ENCODE measurements at regions not wholly inside any gene's neighbourhood (a gene's known extent, or its start where the extent isn't known, plus 50 kb on each side); places are given as distances from the start of the nearest gene placed in this dataset.
"Not testable (repeated sequence)": the region's sequence is repeated elsewhere in the genome, so short reads cannot be mapped to it uniquely, and the experiment has no call there.

DNA sequence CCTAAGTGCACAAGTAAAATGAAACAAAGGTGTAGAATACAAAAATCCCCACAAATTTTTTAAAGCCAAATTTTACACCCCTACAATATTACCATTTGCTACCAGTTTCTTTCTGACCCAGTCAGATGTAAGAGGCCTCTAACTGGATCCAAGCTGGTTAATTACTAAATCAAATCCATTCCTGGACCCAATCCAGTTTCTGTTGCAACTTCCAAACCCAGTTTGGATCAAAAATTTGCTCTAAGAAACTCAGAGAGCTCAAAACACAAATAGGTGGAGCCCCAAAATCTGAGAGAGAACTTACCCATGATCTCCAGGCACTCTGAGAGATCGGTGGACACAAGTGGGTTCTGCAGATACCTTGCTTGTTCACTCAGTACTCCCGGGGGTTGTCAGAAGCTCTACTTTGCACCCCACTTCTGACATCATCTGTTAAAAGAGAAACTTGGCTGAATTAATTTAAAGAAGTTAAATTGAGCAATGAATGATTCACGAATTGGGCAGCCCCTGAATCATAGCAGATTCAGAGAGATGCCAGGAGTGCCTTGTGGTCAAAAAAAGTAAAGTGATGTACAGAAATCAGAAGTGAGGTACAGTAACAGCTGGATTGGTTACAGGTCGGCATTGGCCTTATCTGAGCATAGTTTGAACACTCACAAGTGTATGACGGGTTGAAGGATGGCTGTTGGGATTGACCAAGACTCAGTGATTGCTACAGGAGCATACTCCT, 448.0 kb downstream of the KCNT2 start:
- DNase-seq = no peak
- intact Hi-C loops (cut with DNase I) = loop anchor here (10.0 kb wide), 1 partner anchor 145 kb away; no protein-coding TSS in a partner anchor
- ATAC-seq (ENCODE audit: poor library complexity) = no peak

DNA sequence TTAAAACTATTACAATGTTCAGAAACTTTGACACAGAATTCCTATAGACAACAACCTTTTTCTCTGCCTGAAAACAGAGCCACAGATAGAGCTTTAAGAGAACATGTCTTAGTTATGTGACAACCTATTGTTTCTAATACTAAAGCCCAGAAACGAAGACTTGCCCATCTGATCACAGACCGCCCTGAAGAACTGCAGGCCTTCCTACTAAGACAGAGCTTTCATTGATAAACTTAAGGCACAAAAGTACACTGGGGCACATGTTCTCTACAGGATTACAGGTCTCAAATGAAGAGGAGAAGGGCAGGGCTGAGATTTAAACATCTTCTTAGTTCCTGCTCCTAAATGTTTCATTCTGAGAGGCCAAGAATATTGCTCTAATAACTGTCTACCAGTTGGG, 452.7 kb downstream of the KCNT2 start:
- DNase-seq = no peak
- ATAC-seq (ENCODE audit: poor library complexity) = no peak
- intact Hi-C loops (cut with DNase I) = no loop called here

DNA sequence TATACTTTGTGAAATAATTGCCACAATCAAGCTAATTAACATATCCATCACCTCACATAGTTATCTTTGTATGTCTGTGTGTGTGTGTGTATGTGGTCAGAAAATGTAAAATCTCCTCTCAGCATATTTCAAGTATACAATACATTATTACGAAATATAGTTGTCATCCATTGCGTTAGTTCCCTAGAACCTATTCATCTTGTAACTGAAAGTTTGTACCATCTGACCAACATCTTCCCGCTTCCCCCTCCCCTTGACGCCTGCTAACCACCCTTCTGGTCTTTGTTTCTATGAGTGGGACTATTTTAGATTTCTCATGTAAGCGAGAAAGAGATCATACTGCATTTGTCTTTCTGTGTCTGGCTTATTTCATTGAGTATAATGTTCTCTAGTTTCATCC, 455.3 kb downstream of the KCNT2 start:
- ATAC-seq (ENCODE audit: poor library complexity) (no peak), DNase-seq (no peak)
- intact Hi-C loops (cut with DNase I) = no loop called here

DNA sequence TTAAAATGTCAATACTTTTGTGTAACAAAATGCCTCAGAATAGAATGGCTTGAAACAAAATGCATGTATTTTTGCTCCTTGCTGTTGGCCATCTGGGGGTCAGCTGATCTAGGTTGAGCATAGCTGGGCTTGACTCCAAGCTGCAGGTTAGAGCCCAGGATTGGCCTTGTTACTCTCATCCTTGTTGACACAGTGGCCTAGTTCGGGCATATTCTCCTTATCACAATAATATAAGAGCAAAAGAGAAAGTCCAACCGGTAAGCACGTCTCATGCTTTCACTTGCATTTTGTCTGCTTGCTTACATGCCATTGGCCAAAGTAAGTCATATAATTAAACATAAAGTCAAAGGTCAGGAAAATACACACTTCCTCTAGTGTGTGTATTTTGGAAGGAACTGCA, 456.2 kb downstream of the KCNT2 start:
- intact Hi-C loops (cut with DNase I) = no loop called here
- DNase-seq (no peak), ATAC-seq (ENCODE audit: poor library complexity) (no peak)

DNA sequence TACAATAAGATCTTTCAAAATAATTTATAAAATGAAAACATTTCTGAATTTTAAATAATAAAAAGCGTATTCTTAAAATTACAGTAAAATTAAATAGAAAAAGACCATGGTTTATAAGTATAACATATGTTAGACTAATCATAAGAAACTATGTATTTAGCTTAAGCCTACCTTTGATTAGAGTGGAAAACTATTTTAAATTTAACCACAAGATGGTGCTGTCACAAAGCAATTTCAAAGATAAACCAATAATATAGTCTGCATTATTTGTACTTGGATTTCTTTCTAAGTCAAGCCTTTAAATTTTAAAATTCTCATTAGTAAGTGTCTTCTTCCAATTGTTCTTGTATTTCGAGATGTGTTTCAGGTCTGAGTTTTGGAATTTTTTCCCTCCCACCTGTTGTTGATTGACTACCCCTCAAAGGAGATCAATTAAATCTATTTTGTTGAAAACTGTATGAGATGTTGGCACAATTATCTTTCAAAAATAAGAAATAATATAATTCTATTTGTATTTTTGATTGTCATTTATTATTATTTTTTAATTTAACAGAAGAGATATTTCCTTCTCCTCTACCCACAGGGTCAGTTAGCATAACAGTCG, 459.8 kb downstream of the KCNT2 start:
- DNase-seq (no peak), ATAC-seq (ENCODE audit: poor library complexity) (no peak)
- intact Hi-C loops (cut with DNase I) = no loop called here

DNA sequence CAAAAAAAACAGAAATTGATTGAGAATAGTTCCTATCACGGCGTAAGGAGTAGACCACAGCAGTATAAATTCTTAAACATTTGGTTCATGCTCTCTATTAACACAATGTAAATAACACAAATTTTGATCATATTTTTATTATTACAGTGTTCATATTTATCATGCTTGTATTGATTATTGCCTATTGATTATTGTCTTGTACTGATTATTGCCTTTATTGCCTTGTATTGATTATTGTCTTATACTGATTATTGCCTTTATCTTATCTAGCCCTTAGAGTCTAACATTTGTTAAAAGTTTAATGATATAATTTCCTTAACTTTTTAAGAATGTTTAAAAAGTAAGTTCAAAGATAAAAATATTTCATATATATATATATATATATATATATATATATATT, 460.7 kb downstream of the KCNT2 start:
- intact Hi-C loops (cut with DNase I) = no loop called here
- ATAC-seq (ENCODE audit: poor library complexity) (no peak), DNase-seq (no peak)

DNA sequence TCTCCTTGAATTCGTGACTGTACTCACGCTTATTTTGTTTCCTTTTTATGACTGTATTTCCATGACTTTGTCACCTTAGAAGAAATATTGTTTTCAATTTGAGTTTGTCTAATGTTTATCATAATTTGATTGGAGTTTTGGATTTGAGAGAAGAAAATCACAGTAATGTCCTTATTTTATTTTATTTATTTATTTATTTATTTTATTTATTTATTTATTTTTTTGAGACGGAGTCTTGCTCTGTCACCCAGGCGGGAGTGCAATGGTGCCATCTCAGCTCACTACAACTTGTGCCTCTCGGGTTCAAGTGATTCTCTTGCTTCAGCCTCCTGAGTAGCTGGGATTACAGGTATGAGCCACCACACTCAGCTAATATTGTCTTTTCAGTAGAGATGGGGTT, 463.1 kb downstream of the KCNT2 start:
- intact Hi-C loops (cut with DNase I); ATAC-seq (ENCODE audit: poor library complexity); DNase-seq: not testable (repeated sequence)

DNA sequence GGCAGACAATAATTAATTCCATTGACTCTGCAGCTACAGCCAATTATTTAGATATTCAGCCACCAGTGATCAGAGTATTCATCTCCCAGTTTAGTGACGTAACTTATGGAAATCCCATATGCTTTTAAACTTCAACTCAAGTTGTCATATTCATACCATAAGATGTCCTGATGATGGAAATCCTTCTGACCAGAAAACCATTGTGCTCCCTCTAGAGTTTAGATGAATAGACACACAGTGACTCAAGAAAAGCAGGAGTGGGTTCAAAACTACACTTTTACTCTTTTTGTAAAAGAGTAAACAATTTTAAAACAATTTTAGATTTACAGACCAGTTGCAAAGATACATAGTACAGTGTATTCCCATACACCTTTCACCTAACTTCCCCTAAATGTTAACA, 463.7 kb downstream of the KCNT2 start:
- intact Hi-C loops (cut with DNase I) = no loop called here
- no peak for DNase-seq
- no peak for ATAC-seq (ENCODE audit: poor library complexity)

DNA sequence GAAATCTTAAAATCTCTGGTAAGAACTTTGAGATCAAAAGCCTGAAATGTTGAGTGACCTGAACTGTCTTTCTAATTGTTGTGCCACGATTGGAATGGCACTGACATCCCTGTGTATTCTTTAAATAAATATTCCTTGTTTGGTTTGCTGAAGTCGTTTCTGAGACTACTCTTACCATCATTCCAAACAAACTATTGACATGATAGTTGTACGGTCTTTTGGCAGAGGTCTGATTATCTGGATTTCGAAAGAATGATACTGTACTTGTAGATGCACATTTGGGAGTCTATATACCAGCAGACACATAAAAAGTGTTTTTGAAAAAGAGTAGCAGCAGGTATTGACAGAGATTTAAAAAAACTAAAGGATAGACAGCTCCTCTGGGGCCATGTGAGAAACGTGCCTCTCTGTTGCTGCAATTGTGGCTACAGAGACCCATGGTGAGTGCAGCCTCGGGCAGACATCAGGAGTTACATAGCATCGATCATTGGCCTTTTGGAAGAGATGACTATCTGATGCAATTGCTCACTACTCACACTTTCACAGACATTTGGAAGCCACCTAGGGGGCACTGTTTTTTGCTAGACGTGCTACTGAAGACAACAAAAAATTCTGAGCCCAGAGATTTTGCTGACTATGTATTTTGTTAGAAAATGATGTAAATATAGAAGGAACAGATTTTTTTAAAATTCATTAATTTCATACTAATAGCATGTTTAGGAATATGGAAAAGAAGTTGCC, 464.5 kb downstream of the KCNT2 start:
- no peak for DNase-seq
- intact Hi-C loops (cut with DNase I) = no loop called here
- no peak for ATAC-seq (ENCODE audit: poor library complexity)

DNA sequence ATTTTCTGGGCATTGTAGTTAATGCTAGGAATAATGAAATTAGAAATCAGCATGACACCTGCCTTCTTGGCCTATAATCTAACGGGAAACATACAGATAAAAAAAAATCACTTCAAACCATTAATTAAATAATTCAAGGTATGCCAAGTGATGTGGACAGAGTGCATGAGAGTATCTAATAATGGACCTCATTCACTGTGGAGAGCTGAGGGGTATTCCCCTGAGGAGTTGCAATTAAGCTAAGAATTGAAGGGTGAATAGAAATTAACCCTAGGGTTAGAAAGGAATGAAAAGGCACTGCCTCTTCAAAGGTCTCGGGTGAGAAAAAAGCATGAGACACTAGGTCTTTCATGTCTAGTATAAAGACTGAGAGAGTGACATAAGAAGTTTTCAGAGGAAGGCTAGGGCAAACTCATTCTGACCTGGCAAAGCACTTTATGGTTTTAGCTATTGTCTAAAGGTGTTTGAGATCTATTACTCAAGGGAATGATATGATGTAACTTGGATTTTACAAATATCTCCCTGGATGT, 466.1 kb downstream of the KCNT2 start:
- ATAC-seq (ENCODE audit: poor library complexity) (no peak), DNase-seq (no peak)
- intact Hi-C loops (cut with DNase I) = no loop called here

DNA sequence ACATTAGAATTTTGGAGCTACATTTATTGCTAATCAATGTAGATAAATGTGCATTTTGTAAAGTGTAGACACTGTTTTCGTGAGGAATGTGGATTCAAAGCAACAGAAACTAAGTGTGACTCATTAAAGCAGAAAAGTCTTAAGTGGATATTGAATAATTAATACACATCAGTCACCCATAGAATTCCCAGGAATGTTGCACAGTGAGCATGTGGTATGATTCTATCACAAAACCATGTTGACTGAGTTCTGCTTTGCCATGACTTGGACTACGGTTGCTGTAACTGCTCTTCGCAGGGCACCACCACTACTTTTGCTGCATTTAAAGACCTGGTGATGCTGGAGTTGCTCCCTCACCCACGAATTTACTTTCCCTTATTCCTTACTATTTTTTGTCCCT, 471.8 kb downstream of the KCNT2 start:
- ATAC-seq (ENCODE audit: poor library complexity) (no peak), DNase-seq (no peak)
- intact Hi-C loops (cut with DNase I) = no loop called here

DNA sequence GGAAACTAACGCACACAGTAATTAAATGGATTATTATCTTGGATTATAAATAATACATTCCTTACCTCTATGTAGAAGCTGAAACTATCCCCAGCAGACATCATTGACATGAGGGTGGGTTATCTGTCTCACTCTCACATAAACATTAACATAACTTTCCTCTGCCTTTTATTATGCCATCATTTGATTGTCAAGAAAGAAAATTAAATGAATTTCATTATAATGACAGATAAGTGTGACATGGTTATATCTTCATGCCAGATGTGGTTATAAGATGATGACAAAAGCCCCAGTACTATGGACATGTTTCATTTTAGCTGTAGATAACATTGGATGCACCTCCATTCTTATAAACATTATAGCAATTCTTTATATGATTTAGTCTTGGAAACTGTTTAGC, 476.5 kb downstream of the KCNT2 start:
- intact Hi-C loops (cut with DNase I) = no loop called here
- ATAC-seq (ENCODE audit: poor library complexity) (no peak), DNase-seq (no peak)

DNA sequence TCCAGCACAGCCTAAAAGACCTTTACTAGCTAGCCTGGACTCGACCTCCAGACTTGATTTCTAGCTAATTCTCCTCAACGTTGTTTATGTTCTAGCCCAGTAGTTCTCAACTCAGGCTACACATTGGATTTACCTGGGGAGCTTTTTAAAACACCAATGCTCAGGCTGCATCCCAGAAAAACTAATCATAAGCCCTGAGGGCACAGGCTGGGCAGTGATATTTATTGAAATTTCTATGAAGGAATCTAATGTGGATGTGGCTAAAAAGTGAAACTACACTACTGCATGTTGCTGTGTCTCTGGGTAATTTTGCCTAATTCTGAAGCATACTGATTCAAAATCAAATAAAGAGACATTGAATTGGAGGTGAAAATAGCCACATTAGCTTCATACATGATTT, 479.4 kb downstream of the KCNT2 start:
- ATAC-seq (ENCODE audit: poor library complexity) (no peak), DNase-seq (no peak)
- intact Hi-C loops (cut with DNase I) = no loop called here

DNA sequence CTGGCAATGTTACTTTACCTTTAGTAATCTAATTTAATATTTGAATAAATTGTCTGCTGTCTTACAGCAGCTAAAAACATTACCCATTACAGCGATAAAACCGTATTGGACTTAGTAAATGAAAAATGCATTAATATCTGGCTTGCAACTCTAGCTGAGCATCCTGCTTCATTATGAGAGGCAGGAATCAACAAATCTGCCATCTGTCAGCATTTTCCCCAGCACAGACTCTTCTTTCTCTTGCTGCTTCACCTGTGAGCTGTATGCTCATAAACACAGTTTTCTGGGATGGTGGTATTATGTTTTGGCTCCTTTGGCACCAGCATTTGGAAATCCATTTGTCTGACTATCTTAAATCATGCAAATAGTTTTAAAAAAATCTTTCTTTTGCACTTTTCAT, 487.1 kb downstream of the KCNT2 start:
- intact Hi-C loops (cut with DNase I) = no loop called here
- no peak for DNase-seq
- no peak for ATAC-seq (ENCODE audit: poor library complexity)

DNA sequence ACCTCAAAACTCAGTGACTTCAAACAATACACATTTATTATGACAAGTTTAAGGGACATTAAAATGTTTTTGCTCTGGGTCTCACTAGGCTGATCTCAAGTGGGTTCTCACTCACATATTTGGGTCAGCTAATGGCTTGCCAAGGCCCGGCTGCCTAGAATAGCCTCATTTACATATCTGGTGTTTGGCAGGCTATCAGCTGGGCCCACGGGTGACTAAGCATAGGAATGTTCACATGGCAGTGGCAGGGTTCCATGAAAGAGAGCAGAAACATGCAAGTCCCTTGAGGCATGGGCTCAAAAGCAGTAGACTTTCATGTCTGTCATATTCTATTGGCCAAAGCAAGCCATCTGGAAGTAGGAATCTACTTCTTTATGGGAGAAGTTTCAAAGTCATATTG, 492.6 kb downstream of the KCNT2 start:
- DNase-seq (peak; percentile 84), ATAC-seq (ENCODE audit: poor library complexity) (peak; percentile 99)
- intact Hi-C loops (cut with DNase I) = no loop called here

DNA sequence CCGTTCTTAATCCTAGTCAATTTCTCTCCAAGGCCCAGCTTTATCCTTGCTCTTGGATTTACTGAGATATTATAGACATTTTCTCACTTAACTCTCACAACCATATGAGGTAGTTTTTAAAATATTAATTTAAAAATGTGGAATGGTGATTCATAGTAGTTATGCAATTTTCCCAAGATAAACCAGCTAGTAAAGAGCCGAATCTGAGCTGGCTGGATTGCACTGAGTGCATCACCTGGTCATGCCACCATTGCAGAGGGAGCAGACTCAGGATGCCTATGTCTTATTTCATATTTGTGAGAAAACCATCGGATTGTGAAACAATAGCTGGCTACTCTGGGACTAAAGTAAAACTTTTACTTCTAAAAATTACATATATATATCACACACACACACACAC, 494.0 kb downstream of the KCNT2 start:
- DNase-seq (no peak), ATAC-seq (ENCODE audit: poor library complexity) (no peak)
- intact Hi-C loops (cut with DNase I) = no loop called here

DNA sequence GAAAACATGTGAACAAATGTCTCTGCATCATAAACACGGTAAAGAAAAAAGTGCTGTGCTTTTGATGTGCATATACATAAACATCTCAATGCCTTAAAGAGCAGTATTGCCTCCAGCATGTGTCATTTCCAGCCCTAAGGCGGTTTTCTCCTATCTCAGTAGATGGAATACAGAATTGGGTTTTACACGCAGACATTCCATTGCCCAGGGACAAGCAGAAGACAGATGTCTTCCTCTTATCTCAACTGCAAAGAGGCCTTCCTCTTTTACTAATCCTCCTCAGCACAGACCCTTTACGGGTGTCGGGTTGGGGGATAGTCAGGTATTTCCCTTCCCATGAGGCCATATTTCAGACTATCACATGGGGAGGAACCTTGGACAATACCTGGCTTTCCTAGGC, 499.2 kb downstream of the KCNT2 start:
- intact Hi-C loops (cut with DNase I); DNase-seq; ATAC-seq (ENCODE audit: poor library complexity): not testable (repeated sequence)

DNA sequence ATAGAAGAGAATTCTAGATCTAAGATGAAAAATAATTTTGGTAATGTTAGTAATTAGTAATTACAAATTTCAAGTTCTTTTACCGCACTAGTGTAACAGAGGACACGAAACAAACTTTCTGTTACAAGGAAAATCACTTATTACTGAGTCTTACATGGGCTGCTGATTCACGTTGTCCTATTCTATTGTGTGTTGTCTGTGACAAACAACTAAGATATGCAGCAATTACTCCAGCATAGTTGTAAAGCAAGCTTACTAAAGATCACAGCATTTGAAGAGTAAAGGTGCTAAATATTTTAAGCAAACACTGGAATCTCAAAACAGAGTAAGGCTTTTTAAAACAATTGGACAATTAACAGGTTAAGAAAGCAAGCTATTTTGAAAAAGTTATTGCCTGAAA, 502.3 kb downstream of the KCNT2 start:
- no peak for DNase-seq
- ATAC-seq (ENCODE audit: poor library complexity) = no peak
- intact Hi-C loops (cut with DNase I) = no loop called here

DNA sequence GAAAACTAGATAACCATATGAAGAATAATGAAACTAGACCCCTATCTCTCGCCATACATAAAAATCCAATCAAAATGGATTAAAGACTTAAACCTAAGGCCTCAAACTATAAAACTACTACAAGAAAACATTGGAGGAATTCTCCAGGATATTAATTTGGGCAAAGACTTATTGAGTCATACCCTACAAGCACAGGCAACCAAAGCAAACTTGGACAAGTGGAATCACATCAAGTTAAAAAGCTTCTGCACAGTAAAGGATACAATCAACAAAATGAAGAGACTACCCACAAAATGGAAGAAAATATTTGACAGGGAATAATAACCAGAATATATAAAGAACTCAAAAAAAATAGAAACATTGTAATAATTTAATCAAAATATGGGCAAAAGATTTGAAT, 505.4 kb downstream of the KCNT2 start:
- ATAC-seq (ENCODE audit: poor library complexity) (no peak), DNase-seq (no peak)
- intact Hi-C loops (cut with DNase I) = no loop called here

DNA sequence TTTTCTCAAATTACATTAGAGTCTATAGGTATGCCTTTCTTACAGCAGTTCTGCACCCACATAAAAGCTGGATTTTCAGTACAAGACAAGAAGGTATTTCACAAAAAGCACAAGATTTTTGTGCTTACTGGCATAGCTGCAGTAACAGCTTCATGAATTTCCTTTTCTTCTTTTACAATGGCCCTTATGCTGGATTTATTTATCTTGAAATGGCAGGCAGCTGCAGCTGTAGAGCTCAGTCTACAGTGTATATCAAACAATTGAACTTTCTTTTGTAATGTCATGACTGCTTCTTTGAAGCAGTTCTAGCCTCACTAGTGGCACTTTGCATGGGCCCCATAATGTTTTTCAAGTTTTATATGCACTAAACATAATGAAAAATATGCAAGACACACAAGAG, 510.2 kb downstream of the KCNT2 start:
- ATAC-seq (ENCODE audit: poor library complexity) = no peak
- intact Hi-C loops (cut with DNase I) = no loop called here
- DNase-seq = no peak

All from Right ventricle myocardium superior (tissue), 1 donor.